ENCODE measurements at regions not wholly inside any gene's neighbourhood (a gene's known extent, or its start where the extent isn't known, plus 50 kb on each side); places are given as distances from the start of the nearest gene placed in this dataset.
"Not testable (repeated sequence)": the region's sequence is repeated elsewhere in the genome, so short reads cannot be mapped to it uniquely, and the experiment has no call there.

DNA sequence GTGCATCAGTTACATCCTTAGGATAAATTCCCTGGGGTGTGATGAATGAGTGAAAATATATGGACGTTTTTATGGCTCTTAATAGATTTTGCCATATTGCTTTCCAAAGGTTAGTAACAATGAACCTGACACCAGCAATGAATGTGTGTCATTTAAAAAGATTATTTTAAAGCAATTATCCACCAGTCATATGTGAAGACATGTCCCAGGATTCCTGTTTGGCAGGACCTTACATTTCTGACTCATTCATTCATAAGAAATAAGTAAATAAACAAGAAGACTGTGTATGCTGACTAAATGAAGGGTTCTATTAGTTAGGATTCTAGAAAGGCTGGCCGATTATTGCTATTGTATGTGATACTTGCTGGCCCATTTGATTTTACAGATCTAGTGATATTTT is 201.5 kb downstream of the SOX2 start:
- ATAC-seq (no peak), DNase-seq (no peak)

DNA sequence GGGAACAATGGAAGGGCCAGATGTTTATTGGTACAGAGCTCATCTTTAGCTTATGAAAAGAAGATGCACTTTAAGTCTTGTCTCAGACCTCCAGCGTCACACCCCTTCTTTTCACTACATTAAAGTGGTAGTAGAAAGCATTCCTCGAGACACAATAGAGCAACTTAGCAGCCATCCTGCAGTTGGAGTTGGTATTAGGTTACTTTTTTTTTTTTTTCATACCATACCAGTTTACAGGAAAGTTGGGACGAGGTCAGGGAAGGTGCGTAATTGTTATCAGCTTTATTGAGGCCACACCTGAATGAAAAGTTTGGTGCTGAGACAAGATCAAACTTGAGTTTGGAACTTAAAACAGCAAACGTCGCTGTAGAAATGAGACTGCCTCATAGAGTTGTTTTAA is 203.8 kb downstream of the SOX2 start:
- no peak for ATAC-seq

More for the DNA sequence above, 201.5 kb downstream of the SOX2 start:
- intact Hi-C loops (cut with DNase I), result no loop called here

DNA sequence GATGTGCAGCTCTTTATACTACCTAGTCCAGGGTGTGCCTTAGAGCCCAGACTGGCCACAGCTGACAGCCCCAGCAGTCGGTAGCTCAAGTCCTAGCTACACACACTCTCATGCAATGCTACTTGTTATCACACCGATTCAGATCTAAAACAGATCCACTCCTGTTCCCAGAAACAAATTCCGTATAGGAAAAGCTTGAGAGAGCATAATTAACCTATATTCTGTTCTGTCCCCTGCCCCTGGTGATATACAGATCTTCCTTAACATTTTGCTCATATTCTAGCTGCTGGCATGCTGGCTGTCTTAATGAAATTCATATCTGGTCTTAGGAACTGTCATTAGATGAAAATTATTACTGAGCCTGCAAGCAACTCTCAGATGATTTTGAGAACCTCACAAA is 204.3 kb downstream of the SOX2 start:
- intact Hi-C loops (cut with DNase I), result no loop called here
- ATAC-seq (no peak), DNase-seq (no peak)

More for the DNA sequence above, 203.8 kb downstream of the SOX2 start:
- no peak for DNase-seq
- intact Hi-C loops (cut with DNase I), result no loop called here

DNA sequence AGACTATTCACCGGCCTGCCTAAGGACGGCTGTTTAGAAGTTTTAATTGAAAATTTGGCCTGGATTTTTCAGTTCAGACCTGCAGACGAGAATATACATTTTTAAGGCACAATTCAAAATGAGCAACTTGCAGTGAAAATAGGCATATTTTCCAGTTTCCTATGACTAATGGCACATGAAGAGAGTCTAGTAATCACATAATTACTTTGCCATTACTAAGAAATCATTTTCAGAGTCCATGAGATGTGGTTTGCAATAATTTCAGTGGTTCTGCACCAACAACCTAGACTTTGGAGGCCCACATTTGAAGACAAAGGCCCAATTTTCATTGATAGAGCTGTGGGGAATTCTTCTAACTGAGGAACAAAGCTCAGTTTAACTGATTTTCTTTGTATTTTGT is 205.3 kb downstream of the SOX2 start:
- no peak for ATAC-seq
- intact Hi-C loops (cut with DNase I), result no loop called here
- no peak for DNase-seq

DNA sequence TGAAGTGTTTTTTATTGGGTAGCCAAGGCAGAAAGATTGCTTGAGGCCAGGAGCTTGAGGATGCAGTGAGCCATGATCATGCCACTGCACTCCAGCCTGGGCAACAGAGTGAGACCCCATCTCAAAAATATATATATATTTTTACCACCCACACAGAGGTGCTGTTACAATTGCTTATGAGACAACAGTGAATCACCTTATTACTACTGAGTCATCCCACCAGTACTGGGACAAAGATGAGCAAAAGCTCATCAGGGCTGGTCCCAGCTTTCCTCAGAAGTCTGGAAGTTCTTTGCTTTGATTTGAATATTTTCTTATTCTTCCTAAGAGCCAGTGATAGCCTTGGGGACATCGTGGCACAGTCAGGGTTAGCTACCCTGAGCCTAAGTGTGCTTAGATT is 207.7 kb downstream of the SOX2 start:
- no peak for DNase-seq
- no peak for ATAC-seq
- intact Hi-C loops (cut with DNase I), result no loop called here

DNA sequence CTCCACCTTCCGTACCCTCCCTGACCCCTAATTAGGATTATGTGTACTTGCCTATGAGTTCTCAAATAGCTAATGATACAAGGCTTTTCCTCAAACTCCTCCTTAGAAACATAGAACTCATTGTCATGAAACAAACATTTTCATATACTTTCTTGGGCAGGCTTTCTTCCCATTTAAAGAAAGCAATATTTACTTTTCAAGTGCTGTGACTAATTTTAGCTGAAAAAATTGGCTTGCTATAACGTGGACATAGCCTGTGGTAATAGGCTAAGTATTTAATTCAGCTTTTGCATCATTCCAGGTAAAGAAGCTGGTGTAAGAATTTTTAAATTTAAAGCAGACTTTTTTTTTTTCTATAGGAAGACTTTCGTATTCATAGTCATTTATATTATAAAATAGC is 208.7 kb downstream of the SOX2 start:
- DNase-seq, result no peak
- no peak for ATAC-seq
- intact Hi-C loops (cut with DNase I), result no loop called here

DNA sequence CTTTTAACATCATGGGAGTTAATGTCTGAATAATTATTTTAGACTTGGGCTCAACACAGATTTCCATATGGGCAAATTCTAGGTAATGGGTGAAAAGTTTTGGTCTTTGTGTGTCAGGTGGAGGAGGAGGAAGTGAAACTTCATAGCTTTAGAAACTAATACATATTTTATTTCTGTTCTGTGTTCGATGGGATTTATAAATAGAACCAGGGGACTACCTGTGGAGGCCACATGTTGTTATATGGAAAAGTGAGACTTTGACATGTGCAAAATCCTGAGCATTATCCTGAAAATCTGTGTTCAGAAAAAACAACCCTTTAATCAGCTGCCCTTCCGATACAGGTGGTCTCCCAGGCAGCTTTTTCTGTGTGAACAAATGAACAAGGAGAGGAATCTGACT is 209.5 kb downstream of the SOX2 start:
- intact Hi-C loops (cut with DNase I), result no loop called here
- ATAC-seq, result no peak
- no peak for DNase-seq

DNA sequence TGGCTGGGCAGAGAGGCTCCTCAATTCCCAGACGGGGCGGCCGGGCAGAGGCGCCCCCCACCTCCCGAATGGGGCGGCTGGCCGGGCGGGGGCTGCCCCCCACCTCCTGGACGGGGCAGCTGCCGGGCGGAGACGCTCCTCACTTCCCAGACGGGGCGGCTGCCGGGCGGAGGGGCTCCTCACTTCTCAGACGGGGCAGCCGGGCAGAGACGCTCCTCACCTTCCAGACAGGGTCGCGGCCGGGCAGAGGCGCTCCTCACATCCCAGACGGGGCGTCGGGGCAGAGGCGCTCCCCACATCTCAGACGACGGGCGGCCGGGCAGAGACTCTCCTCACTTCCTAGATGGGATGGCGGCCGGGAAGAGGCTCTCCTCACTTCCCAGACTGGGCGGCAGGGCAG is 214.1 kb downstream of the SOX2 start:
- DNase-seq; ATAC-seq; intact Hi-C loops (cut with DNase I): not testable (repeated sequence)

DNA sequence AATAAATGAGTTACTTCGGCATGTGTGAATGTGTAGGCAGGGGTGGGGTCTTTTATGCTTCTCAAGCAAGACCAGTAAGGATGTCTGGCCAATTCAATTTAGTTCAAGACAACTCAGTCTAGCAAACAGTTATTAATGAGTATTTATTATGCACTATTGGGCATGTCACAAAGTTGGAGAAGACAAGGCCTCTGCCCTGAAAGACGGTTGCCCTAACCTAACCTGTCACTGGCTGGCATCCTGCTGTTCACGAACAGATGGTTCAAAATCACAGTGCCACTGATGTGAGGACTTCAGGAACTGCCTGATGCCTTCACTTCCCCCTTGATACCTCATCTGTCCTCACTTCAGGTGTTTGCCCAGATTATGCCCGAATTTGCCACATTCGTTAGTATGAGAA is 217.8 kb downstream of the SOX2 start:
- intact Hi-C loops (cut with DNase I), result no loop called here
- no peak for ATAC-seq
- DNase-seq, result no peak

DNA sequence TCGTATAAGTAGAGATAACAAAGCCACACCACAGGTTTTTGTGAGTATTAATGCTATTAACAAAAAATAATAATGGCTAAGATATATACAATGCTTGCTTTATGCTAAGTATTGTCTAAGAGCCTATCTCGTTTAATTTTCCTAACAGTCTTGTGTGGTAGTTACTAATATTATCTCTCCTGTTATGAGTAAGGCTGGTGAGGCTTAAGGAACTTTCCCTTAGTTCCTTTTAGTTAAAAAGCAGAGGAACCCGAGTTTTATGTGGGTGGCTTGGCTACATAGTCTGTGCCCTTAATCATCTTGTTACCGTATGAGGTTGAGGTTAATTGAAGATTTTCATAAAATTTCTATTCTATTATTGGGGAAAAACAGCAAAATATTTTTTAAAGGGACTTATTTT is 218.4 kb downstream of the SOX2 start:
- no peak for ATAC-seq

DNA sequence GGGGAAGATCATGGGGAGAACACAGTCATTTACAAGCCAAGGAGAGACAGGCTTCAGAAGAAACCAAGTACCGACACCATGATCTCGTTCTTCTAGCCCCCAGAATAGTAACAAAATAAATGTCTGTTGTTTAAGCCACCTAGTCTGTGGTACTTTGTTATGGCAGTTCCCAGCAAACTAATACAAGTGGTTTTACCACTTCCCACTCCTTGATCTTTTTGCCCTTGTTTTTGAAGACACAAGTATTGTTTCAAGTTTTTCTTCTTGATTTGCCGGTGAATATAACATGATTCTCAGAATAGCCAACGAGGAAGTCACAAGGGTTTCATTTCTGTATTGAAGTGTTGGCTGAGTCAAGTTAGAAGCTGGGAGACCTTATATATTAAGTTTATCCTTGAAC is 220.3 kb downstream of the SOX2 start:
- intact Hi-C loops (cut with DNase I), result no loop called here
- DNase-seq, result no peak
- ATAC-seq, result no peak

More for the DNA sequence above, 218.4 kb downstream of the SOX2 start:
- DNase-seq, result no peak
- intact Hi-C loops (cut with DNase I), result no loop called here

DNA sequence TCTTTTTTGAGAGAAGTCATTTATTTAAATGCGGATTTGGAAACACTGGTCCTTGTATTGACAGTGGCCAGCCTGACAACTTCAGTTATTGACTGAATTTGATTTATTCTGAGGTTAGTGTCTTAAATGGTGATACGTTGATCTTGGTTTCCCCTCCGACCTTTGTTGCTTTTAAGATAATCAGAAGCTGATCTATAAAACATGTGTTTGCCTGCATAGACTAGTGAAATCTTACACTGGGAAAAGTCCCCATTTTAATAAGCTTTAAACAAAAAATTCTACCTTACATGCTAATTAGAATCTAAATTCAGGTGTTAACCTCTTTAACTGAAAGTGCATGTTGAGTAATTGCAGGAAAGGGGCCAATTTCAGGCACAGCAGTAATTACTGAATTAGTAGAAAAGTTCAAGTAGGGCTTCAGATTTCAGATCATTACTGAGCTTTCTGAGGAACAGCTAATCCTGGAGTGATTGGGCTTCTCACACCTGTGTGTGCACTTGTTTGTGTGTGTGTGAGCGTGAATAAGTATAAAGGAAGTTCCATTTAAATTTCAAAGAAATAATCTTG is 221.4 kb downstream of the SOX2 start:
- intact Hi-C loops (cut with DNase I), result no loop called here
- no peak for ATAC-seq
- no peak for DNase-seq

DNA sequence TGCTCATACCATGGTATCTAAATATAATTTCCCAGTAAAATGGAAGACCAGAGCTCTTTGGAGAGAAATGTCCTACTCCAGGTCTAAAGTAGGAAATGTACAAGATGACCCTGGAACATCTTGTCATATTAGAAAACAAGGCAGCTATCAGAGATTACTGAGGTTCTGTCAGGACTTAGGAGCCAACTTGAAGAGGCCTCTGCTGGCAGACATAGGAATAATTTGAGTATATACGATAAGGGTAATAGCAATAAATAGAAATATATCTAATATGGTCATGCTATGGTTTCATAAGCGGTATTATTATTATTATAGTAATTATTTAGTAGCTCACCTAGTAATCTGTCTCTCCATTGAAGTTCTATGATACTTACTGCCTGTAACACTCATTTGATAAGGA is 224.2 kb downstream of the SOX2 start:
- intact Hi-C loops (cut with DNase I), result no loop called here
- DNase-seq (no peak), ATAC-seq (no peak)

DNA sequence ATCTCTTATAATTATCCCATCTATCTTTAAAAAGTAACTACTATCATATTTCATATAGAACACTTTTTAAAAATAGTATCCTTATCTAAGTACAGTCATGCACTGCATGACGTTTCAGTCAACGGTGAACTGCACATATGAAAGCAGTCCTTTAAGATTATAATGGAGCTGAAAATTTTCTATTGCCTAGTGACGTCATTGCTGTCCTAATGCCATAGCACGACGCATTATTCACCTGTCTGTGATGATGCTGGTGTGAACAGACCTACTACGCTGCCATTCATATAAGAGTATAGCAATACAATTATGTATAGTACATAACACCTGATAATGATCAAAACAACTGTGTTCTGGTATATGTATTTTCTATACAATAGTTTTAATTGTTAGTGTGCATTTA is 225.0 kb downstream of the SOX2 start:
- DNase-seq (no peak), ATAC-seq (no peak)
- intact Hi-C loops (cut with DNase I), result no loop called here

DNA sequence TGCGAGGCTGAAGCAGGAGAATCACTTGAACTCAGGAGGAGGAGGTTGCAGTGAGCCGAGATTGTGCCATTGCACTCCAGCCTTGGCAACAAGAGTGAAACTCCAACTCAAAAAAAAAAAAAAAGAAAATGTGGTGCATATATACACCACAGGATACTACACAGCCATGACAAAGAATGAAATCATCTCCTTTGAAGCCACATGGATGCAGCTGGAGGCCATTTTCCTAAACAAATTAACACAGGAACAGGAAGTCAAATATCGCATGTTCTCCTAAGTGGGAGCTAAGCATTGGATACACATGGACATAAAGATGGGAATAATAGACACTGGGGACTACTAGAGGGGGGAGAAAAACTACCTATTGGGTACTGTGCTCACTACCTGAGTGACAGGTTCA is 226.9 kb downstream of the SOX2 start:
- ATAC-seq; intact Hi-C loops (cut with DNase I); DNase-seq: not testable (repeated sequence)

DNA sequence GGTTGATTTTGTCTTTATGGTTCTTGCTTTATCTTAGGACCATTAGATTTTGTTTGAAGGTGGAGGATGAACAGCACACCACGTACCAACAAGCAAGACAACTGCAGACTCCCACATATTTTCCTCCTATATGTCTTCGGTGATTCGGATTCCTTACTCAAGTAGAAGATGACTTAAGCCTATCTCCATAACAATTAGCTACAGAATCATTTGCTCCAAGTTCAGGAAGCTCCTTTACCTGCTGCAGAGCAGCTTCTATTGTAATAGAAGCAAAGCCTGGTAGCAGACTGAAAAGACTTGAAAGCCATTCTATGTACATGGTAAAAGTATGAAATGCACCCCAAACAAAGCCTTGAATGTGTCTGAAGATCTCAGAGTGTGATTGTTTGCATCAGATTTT is 229.0 kb downstream of the SOX2 start:
- DNase-seq (no peak), ATAC-seq (no peak)
- intact Hi-C loops (cut with DNase I), result no loop called here

DNA sequence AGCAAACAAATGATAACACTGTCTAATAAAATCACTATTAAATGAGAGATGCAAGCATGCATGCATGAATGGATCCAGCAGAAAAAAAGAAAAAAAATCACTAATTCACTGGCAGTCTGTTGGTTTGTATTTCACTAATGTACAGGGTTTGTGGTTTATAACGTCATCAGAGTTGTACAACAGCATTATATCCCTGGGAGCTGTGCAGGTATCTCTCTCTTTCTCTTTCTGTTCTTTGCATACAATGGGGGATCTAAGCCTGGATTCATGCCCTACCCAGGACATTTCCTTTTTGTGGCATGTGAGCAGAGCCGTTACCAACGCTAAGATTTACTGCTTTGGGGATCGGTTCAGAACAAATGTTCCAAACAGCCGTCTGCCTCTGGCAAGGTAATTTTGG is 229.5 kb downstream of the SOX2 start:
- ATAC-seq (no peak), DNase-seq (no peak)
- intact Hi-C loops (cut with DNase I), result no loop called here

DNA sequence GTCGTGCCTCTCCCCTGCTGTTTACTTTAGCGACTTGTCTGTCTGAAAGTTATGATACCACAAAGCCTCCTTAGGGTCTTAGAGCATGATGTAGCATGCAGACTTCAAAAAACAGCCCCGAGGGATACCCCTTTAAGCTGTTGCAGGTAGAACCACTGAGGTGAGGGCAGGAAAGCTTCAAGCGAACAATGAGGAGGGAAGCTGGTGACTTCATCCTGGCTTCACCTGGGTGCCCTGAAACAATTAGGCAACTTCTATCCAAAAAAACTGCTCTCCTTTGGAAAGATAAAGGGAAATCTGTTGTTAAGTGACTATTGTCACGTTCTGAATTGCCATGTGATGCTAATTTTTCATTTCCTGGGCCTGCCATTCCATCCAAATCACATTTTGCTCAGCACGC is 231.6 kb downstream of the SOX2 start:
- DNase-seq (no peak), ATAC-seq (no peak)
- intact Hi-C loops (cut with DNase I), result no loop called here

DNA sequence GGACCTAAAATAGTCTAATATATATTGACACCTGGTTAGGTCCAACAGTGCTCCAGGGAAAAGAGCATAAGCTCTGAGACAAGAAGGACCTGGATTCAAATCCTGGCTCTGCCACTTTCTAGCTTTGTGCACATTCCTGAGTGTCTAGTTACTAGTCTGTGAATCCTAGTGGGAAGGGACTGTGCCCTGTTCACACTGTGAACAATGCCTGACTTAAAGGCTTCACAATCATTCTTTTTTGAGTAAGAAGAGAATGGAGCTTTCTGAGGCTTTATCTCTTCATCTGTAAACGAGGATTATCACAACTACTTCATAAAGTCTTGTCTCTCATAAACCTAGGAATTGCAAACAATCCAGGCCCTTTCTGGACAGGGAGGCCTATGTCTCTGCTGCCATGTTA is 235.9 kb downstream of the SOX2 start:
- intact Hi-C loops (cut with DNase I), result no loop called here

DNA sequence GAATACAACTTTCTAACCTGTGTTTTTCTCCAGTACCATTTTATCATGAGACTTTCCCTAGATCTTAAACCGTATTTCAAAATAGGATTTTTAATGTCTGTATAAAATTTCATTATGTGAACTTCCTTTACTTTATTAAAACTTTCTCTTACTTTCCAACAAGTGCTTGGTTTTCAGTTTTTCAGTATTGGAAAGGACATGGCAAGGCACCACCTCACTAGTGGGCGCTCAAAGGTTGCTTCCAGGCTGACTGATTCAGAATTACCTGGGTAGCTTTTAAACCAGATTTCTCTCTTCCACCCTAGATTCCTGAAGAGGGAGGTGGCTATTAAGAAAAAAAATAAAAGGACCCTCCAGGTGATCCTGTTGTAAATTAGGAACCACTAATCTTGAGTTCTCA is 236.6 kb downstream of the SOX2 start:
- ATAC-seq (no peak), DNase-seq (no peak)
- intact Hi-C loops (cut with DNase I), result no loop called here

More for the DNA sequence above, 235.9 kb downstream of the SOX2 start:
- DNase-seq (no peak), ATAC-seq (no peak)

DNA sequence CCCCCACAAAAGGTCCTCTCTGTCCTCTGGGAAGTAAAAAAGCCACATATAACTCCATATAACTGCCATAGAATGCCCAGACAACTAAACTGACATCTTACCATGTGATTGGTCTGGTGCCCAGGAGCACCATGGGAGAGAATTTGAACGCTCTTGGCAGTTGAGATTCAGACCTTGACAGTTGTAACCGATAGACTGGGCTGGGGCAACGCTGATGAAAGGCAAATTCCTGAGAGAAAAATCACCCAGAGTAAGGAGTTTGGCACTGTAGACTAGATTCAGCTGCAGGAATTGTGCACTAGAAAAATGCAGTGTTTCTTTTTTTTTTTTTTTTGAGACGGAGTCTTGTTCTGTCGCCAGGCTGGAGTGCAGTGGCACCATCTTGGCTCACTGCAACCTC is 240.5 kb downstream of the SOX2 start:
- ATAC-seq (no peak), DNase-seq (no peak)
- intact Hi-C loops (cut with DNase I), result no loop called here

DNA sequence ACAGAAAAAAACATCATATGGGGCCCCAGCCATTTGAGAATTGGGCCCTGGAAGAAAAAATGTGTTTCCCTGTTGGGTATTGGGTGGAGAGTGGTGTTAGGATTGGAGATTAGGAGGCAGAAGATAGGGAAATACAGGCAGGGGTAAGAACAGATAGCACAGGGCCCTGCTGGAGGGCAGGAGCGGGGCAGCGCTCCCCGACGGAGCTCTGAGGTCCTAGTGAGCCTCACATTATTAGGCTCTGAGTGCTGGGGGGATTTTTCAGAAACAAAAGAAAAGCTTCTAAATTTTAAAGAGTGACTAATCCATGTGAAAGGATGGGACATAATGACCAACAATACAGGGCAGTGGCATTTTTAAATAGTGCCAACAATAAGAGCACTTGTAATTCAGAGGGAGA is 241.2 kb downstream of the SOX2 start:
- no peak for ATAC-seq
- intact Hi-C loops (cut with DNase I), result no loop called here
- no peak for DNase-seq
